Liver (tissue), 8 donors: ENCODE measurements at regions not wholly inside any gene's neighbourhood (a gene's known extent, or its start where the extent isn't known, plus 50 kb on each side); places are given as distances from the start of the nearest gene placed in this dataset.

Source experiments
- DNase-seq: peaks from one replicate; pipeline ENCODE4 v3.0.0-alpha.2; 2017; ENCODE audit warnings: low spot score
- H3K27ac ChIP-seq, 2 donors: one replicate each; pipeline ENCODE4 v1.7.0; 2013; ENCODE audit warnings: inconsistent platforms in 2 of 2, low read length in 2 of 2, control low read depth in 1 of 2, low read depth in 1 of 2, mild to moderate bottlenecking in 1 of 2
- H3K27me3 ChIP-seq, 4 donors: one replicate each; pipeline versions ENCODE4 v1.6.1 to v1.7.0; 2013; ENCODE audit warnings: low read length in 3 of 4, inconsistent platforms in 1 of 4, mild to moderate bottlenecking in 1 of 4, moderate library complexity in 1 of 4; ENCODE audit not compliant: control insufficient read depth in 4 of 4, insufficient read depth in 4 of 4
- H3K36me3 ChIP-seq, 4 donors: one replicate each; pipeline versions ENCODE4 v1.6.1 to v1.7.0; 2013; ENCODE audit warnings: low read length in 3 of 4, mild to moderate bottlenecking in 3 of 4, low read depth in 1 of 4, moderate library complexity in 1 of 4; ENCODE audit not compliant: control insufficient read depth in 4 of 4, insufficient read depth in 3 of 4
- H3K4me1 ChIP-seq, 4 donors: one replicate each; pipeline versions ENCODE4 v1.6.1 to v1.7.0; 2013; ENCODE audit warnings: low read length in 3 of 4, mild to moderate bottlenecking in 3 of 4, moderate library complexity in 1 of 4; ENCODE audit not compliant: control insufficient read depth in 4 of 4, insufficient read depth in 4 of 4
- H3K4me3 ChIP-seq, 3 donors: one replicate each; pipeline versions ENCODE4 v1.6.1 to v1.7.0; 2013; ENCODE audit warnings: low read length in 3 of 3, control low read depth in 1 of 3, low read depth in 1 of 3, mild to moderate bottlenecking in 1 of 3
- H3K9ac ChIP-seq, 2 donors: one replicate each; pipeline ENCODE4 v1.7.0; 2013; ENCODE audit warnings: low read length in 2 of 2, mild to moderate bottlenecking in 2 of 2, moderate library complexity in 2 of 2, control low read depth in 1 of 2, low read depth in 1 of 2
- H3K9me3 ChIP-seq, 4 donors: one replicate each; pipeline versions ENCODE4 v1.6.1 to v1.7.0; 2013; ENCODE audit warnings: low read length in 3 of 4; ENCODE audit not compliant: control insufficient read depth in 4 of 4
- CTCF ChIP-seq: fragments of 150-350 bp; IDR thresholded peaks from 2 replicates; pipeline ENCODE4 v1.5.1; 2017; ENCODE audit warnings: improper control_type of control experiment, low read depth, low read length; ENCODE audit not compliant: missing input control
- EGR1 ChIP-seq, 2 donors: IDR thresholded peaks; 2 replicates each; pipeline ENCODE4 v1.6.1; 2016 to 2018; ENCODE audit warnings: antibody characterized with exemption in 2 of 2, low read depth in 2 of 2
- FOXA1 ChIP-seq: IDR thresholded peaks from 2 replicates; pipeline ENCODE4 v1.6.1; 2016; ENCODE audit warnings: antibody characterized with exemption
- FOXA2 ChIP-seq: IDR thresholded peaks from 2 replicates; pipeline ENCODE4 v1.6.1; 2016; ENCODE audit warnings: antibody characterized with exemption
- GABPA ChIP-seq, 2 donors: IDR thresholded peaks in 1 of 2; conservative IDR thresholded peaks in 1 of 2; 2 replicates each; pipeline ENCODE4 v1.6.1; 2016; ENCODE audit warnings: antibody characterized with exemption in 2 of 2, mild to moderate bottlenecking in 1 of 2, moderate library complexity in 1 of 2
- HNF4A ChIP-seq, 2 donors: conservative IDR thresholded peaks; 2 replicates each; pipeline ENCODE4 v1.6.1; 2016; ENCODE audit warnings: antibody characterized with exemption in 2 of 2, mild to moderate bottlenecking in 2 of 2
- HNF4G ChIP-seq: IDR thresholded peaks from 2 replicates; pipeline ENCODE4 v1.6.1; 2016; ENCODE audit warnings: antibody characterized with exemption
- JUND ChIP-seq, 2 donors: IDR thresholded peaks; 2 replicates each; pipeline ENCODE4 v1.6.1; 2016; ENCODE audit warnings: antibody characterized with exemption in 2 of 2
- MAX ChIP-seq: IDR thresholded peaks from 2 replicates; pipeline ENCODE4 v1.6.1; 2016; ENCODE audit warnings: antibody characterized with exemption
- RAD21 ChIP-seq, 2 donors: IDR thresholded peaks; 2 replicates each; pipeline ENCODE4 v1.6.1; 2016; ENCODE audit warnings: antibody characterized with exemption in 2 of 2, mild to moderate bottlenecking in 2 of 2
- RXRA ChIP-seq, 2 donors: IDR thresholded peaks; 2 replicates each; pipeline ENCODE4 v1.6.1; 2017 to 2018; ENCODE audit warnings: antibody characterized with exemption in 2 of 2, mild to moderate bottlenecking in 1 of 2
- SP1 ChIP-seq: IDR thresholded peaks from 2 replicates; pipeline ENCODE4 v1.6.1; 2018; ENCODE audit warnings: antibody characterized with exemption, mild to moderate bottlenecking
- TAF1 ChIP-seq: conservative IDR thresholded peaks from 2 replicates; pipeline ENCODE4 v1.6.1; 2016; ENCODE audit warnings: antibody characterized with exemption, mild to moderate bottlenecking
- YY1 ChIP-seq: IDR thresholded peaks from 2 replicates; pipeline ENCODE4 v1.6.1; 2016; ENCODE audit warnings: antibody characterized with exemption, mild to moderate bottlenecking
- ZBTB33 ChIP-seq: IDR thresholded peaks from 2 replicates; pipeline ENCODE4 v1.6.1; 2016; ENCODE audit warnings: antibody characterized with exemption
- WGBS: extraction: QIAGEN DNeasy Blood & Tissue Kit; methylation state at CpG from one replicate; pipeline ENCODE4 v1.1.7; 2013; 5-methylcytosine and 5-hydroxymethylcytosine counted together
- donor health status: healthy.
- donor health status: healthy.
- donor health status: healthy.
- donor health status: healthy.
- donor health status: healthy.

DNA sequence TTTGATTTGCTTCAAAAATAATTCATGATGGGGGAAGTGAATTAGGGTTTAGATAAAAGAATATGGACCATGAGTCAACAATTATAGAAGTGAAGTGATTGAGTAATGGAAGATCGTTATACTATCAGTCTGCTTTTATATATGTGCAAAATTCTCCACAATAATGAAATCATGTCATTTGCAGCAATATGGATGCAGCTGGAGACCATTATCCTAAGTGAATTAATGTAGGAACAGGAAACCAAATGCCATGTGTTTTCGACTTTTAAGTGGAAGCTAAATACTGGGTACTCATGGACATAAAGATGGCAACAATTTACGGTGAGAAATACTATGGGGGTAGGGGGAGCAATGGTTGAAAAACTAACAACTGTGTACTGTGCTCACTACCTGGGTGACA is 144.7 kb upstream of the SRD5A2 start (continued):
- TF ChIP-seq JUND (IDR thresholded peaks at IDR 0.05) (no peak), FOXA2 (no peak)

GRCh38 chr2:31711737-31712136 is 131.0 kb upstream of the SRD5A2 start:
- no peaks in the 10 kb centered on the region for H3K27me3 ChIP-seq
- H3K36me3 ChIP-seq, result no peaks in the 10 kb centered on the region
- no peak overlapping the region for H3K4me3 ChIP-seq
- TF ChIP-seq SP1 (no peak), TAF1 (no peak), ZBTB33 (no peak), FOXA2 (no peak), RXRA (IDR thresholded peaks at IDR 0.05) (no peak), FOXA1 (no peak), CTCF (no peak)
- H3K4me1 ChIP-seq, result peaks cover 2 to 20% (median 15%) of the 10 kb centered on the region in 4 donors
- no peak overlapping the region for H3K9ac ChIP-seq
- H3K27ac ChIP-seq, result no peak overlapping the region
- no peak for DNase-seq
- no peaks in the 10 kb centered on the region for H3K9me3 ChIP-seq

DNA sequence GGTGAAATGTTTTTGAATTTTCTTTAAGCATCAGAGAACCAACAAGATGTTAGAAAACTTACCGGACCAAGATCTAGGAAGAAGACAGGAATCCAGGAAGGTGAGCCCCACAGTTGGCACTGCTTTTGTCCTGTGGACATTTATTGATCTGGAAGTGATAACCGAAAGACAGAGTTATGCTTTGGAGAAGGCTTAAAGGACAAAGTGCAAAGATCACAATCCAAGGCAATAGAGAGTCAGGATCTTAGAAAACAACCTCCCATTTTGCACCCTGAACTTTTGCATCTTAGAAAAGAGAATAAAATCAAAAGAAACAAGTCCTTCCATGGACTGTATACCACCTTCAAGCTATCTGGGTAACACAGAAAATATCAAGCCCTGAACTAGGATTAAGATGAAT is 129.4 kb upstream of the SRD5A2 start:
- WGBS, result 37% methylated on average over 2 of the region's 2 CpGs
- no peaks in the 10 kb centered on the region for H3K36me3 ChIP-seq
- peaks cover 3 to 35% (median 31%) of the 10 kb centered on the region in 4 donors for H3K4me1 ChIP-seq
- peak overlapping the region; percentile 62 to 82 for H3K9ac ChIP-seq
- H3K4me3 ChIP-seq, result peak overlapping the region in 2 of 3 donors; percentile 53 to 67
- TF ChIP-seq RXRA (IDR thresholded peaks at IDR 0.05), result peak; percentile 7 to 11
- TF ChIP-seq YY1, result no peak
- peak; percentile 54 for TF ChIP-seq HNF4G
- peak; percentile 50 to 83 for TF ChIP-seq HNF4A (conservative IDR thresholded peaks at IDR 0.05)
- peak overlapping the region; percentile 65 to 79 for H3K27ac ChIP-seq
- no peaks in the 10 kb centered on the region for H3K27me3 ChIP-seq
- H3K9me3 ChIP-seq, result no peaks in the 10 kb centered on the region
- DNase-seq, result no peak

- Histone ChIP-seq H3K27ac (peak overlapping the region; percentile 65 to 79), H3K9me3 (no peaks in the 10 kb centered on the region), H3K9ac (peak overlapping the region; percentile 4 to 82), H3K36me3 (no peaks in the 10 kb centered on the region), H3K27me3 (no peaks in the 10 kb centered on the region), H3K4me3 (peak overlapping the region in 2 of 3 donors; percentile 53 to 57), H3K4me1 (peaks cover 10 to 55% (median 48%) of the 10 kb centered on the region in 4 donors)
- 30% methylated on average over 3 of the region's 3 CpGs for WGBS
- DNase-seq, result no peak
- TF ChIP-seq MAX, result peak; percentile 18
- peak in 1 of 2 donors; percentile 41 for TF ChIP-seq RAD21 (IDR thresholded peaks at IDR 0.05)
- no peak for TF ChIP-seq ZBTB33
- TF ChIP-seq HNF4G, result peak; percentile 95
- no peak for TF ChIP-seq CTCF
- TF ChIP-seq FOXA1, result no peak
- TF ChIP-seq EGR1 (IDR thresholded peaks at IDR 0.05; ENCODE audit: low read depth in 2 of 2), result no peak
- TF ChIP-seq RXRA (IDR thresholded peaks at IDR 0.05), result peak; percentile 94 to 97
- TF ChIP-seq HNF4A (conservative IDR thresholded peaks at IDR 0.05), result peak; percentile 96 to 98
- peak; percentile 95 for TF ChIP-seq SP1
- TF ChIP-seq JUND (IDR thresholded peaks at IDR 0.05), result peak; percentile 21 to 36
- TF ChIP-seq GABPA (IDR thresholded peaks at IDR 0.05 in 1 of 2, conservative IDR thresholded peaks at IDR 0.05 in 1 of 2), result no peak
- peak; percentile 51 for TF ChIP-seq YY1
These were observed 127.3 kb upstream of the SRD5A2 start for GRCh38 chr2:31707992-31708391.
